Stromal cell of bone marrow (primary cell): ENCODE measurements at regions not wholly inside any gene's neighbourhood (a gene's known extent, or its start where the extent isn't known, plus 50 kb on each side); places are given as distances from the start of the nearest gene placed in this dataset.
"Not testable (repeated sequence)": the region's sequence is repeated elsewhere in the genome, so short reads cannot be mapped to it uniquely, and the experiment has no call there.

ENCODE experiments used
- DNase-seq: peaks from one replicate; pipeline ENCODE4 v3.0.0-alpha.2; 2012; ENCODE audit warnings: low read depth

DNA sequence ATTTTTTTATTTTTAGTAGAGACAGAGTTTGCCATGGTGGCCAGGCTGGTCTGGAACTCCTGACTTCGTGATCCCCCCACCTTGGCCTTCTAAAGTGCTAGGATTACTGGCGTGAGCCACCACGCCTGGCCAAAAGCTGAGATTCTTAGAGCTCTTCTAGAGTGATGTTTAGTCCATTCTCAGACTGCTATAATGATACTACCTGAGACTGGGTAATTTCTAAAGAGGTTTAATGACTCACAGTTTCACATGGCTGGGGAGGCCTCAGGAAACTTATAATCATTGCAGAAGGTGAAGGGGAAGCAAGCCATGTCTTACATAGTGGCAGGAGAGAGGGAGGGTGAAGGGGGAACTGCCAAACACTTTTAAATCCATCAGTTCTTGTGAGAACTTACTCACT lies 1804.9 kb upstream of the LRRTM1 start:
- DNase-seq: no peak

GRCh38 chr2:82098617-82099016 lies 1794.1 kb upstream of the LRRTM1 start:
- no peak for DNase-seq

DNA sequence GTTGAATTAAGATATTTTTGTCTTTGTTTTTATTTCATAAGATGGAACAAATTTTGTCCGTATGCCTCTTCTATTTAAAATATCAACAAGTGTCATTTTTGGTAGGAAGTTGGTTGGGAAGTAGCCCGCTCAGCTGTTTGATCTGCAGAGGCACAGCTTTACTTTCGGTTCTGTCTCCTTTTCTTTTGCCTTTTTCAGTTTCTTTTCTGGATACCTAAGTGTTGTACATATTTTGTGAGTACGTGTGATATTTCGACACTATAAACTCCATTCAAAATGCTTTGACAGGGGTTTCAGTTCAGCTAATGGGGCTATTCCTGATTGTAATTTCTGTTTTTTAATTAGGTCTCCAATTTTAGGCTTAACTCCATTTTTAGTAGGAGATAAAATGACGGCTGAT lies 1785.0 kb upstream of the LRRTM1 start:
- no peak for DNase-seq

GRCh38 chr2:82084679-82085392 lies 1780.3 kb upstream of the LRRTM1 start:
- DNase-seq: no peak

DNA sequence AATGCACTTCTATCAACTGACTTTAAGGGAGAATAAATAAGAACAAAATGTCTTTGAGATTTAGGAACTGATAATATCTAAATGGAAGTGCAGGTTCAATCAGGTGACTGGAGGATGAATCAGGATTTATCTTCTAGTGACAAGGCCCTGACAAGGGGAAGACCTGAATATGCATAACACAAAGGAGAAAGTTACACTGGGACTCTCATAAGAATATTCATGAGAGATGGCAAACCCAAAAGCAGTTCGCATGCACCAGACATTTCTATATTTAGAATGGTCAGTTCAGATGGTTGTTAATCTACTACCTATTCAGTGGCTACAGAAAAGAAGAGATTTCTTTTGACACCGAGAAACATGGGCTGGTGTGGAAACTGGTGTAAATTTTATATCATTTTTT lies 1771.3 kb upstream of the LRRTM1 start:
- DNase-seq: no peak

GRCh38 chr2:82062463-82062862 lies 1757.9 kb upstream of the LRRTM1 start:
- no peak for DNase-seq

- DNase-seq: no peak
Observed at GRCh38 chr2:82055846-82056245, 1751.3 kb upstream of the LRRTM1 start.

DNA sequence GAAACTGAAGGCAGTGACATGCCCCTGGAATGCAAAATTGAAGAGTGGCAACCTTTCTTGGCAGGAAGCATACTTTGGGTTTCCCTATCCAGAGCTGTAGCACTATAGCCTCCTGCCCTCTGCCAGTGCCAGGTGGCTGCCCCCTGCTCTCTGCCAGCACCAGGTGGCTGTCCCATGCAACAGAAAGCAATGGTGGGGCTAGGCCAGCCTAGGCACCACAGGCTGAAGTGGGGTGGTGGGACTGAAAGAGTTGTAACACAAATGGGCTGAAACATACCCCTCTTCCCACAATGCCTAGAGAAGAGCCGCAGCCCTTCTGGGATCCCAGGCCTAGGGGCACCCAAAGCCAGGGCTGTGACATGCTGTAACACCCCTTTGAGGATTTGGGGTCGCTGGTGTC lies 1739.3 kb upstream of the LRRTM1 start:
- no peak for DNase-seq

GRCh38 chr2:82027921-82028615 lies 1723.5 kb upstream of the LRRTM1 start:
- no peak for DNase-seq

- DNase-seq: no peak
Observed at GRCh38 chr2:82023710-82024109, 1719.2 kb upstream of the LRRTM1 start.

DNA sequence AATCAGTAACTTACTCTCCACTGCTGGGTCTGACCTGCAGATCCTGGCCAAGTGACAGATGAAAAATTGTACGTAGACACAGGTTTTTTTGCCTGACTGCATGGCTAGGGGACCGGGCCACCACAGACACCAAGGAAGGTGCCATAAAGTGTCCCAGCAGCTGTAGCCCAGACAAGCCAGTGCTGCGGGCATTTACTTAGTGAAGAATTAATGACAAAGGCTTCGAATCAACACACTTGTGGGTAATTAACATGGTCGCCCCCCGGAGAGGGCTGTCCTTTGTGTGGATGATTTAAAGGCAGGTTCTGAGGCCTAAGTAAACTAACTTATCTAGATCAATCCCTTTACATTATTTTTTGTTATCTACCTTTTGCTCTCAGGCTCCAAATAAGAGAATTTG lies 1709.1 kb upstream of the LRRTM1 start:
- no peak for DNase-seq

DNA sequence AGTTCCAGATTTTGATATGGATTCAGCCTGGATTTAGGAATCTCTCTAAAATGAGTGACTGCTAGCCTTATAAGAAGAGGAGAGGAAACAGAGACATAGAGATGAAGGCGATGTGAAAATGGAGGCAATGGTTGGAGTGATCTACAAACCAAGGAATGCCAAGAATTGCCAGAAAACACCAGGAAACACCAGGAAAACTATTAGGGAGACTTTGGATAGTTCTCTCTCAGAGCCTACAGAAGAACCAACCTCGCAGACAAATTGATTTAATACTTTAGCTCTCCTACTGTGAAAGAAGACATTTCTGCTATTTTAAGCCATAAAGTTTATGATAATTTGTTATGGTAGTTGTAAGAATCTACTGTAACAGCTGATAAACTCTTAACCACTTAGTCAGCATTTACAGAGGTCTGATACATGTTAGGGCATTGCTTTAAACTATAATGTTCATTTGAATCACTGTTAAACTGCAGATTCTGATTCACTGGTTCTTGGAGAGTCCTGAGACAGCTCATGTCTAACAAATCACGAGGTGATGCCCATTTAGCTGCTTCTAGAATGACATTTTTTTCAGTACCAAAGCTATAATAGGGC lies 1702.6 kb upstream of the LRRTM1 start:
- no peak for DNase-seq

- DNase-seq: not testable (repeated sequence)
Observed at GRCh38 chr2:82005889-82006288, 1701.3 kb upstream of the LRRTM1 start.

GRCh38 chr2:82001614-82002013 lies 1697.1 kb upstream of the LRRTM1 start:
- no peak for DNase-seq

DNA sequence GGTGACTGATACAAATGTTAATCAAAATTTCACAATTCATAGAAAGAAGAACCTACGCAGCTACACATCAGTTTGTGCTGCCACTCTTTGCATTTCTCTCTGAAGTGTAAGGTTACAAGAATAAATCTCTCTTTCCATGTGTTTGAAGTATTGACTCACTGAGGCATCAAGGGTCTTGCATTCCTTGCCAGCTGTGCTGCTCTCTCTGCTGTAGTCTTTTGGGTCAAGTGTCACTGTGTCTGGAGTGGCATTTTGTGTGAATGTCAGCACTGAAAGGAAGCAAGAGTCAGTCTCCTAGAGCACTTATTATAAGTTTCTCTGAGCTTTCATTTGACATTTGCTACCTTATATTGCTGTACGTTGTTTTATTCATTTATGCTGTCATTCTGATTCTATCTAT lies 1696.1 kb upstream of the LRRTM1 start:
- DNase-seq: no peak

GRCh38 chr2:81996332-81996731 lies 1691.8 kb upstream of the LRRTM1 start:
- DNase-seq: no peak

GRCh38 chr2:81991282-81991681 lies 1686.7 kb upstream of the LRRTM1 start:
- DNase-seq: no peak

GRCh38 chr2:81987370-81987769 lies 1682.8 kb upstream of the LRRTM1 start:
- no peak for DNase-seq

DNA sequence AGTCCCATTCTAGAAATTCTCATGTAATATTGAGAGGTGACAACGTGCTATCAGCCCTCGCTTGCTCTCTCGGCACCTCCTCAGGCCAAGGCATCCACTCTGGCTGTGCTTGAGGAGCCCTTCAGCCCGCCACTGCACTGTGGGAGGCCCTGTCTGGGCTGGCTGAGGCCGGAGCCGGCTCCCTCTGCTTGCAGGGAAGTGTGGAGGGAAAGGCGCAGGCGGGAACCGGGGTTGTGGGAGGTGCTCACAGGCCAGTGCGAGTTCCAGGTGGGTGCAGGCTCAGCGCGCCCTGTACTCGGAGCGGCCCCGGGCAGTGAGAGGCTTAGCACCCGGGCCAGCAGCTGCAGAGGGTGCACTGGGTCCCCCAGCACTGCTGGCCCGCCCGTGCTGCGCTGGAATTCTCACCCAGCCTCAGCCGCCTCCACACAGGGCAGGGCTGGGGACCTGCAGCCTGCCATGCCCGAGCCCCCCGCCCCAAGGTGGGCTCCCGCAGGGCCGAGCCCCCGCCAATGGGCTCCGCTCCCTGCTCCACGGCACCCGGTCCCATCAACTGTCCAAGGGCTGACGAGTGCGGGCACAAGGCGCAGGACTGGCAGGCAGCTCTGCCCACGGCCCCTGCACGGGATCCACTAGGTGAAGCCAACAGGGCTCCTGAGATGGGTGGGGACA lies 1680.6 kb upstream of the LRRTM1 start:
- no peak for DNase-seq

DNA sequence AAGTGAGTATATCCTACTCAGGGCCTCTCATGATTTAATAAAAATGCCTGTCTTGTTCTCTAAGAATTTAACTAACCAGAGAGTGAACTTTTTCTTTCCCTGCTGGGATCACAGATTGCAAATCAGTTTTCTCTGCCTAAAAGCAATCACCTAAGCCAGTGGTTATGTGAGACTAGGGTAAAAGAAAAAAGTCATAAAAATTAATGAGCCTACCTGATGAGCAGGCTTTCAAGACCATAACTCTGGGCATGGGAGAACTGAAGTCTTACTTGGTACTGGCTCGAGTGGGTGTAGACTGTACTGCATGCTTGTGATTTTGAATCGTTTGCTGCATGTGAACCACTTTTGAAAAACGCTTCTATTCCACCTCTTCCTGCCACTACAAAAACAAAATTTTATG lies 1677.0 kb upstream of the LRRTM1 start:
- no peak for DNase-seq

DNA sequence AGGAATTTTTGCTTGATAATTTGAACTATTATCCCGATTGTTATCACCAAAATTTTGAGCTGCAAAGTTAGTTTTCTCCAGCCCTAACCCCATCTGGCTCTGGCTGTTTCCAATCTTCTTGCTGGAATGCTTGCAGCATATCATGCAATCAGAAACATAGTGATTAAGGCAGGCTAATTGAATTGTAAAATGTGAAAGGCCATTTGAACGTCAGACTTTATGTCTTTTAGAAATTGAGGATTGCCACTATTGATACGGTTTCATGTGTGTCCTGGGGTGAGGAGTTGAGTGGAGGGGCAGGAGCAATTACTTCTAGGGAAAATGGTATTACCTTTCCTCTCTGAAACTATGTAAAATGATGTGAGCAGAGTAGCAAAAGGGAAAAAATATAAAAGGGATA lies 1674.5 kb upstream of the LRRTM1 start:
- no peak for DNase-seq

- DNase-seq: no peak
Observed at GRCh38 chr2:81976998-81977397, 1672.4 kb upstream of the LRRTM1 start.

DNA sequence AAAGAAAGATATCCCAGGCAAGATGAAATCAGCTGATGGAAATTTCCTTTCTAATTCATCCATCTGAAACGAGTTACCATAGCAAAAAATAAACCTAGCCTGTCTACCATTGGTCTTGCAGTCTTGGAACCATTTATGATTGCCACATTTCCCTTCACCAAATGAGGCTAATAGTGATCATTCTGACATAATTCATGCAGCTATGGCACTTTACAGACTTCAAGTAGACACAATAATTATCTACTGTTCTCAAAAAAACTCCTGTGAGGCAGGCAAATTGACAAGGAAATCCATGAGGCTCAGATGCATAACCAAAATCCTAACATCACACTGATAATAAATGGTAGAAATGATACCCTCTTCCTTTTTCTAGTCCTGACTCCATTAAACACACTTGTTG lies 1669.7 kb upstream of the LRRTM1 start:
- no peak for DNase-seq
